SK-N-SH treated with all-trans-retinoic acid at 6 μM for 48 hours (cell line): ENCODE measurements at regions not wholly inside any gene's neighbourhood (a gene's known extent, or its start where the extent isn't known, plus 50 kb on each side); places are given as distances from the start of the nearest gene placed in this dataset.
"Not testable (repeated sequence)": the region's sequence is repeated elsewhere in the genome, so short reads cannot be mapped to it uniquely, and the experiment has no call there.

Source experiments
- ATAC-seq: fragments of 200-7000 bp; cut with Tn5 transposase; 3 replicates; pipeline ENCODE4 v1.9.1; 2020; ENCODE audit warnings: mild to moderate bottlenecking, moderate library complexity
- ARNTL ChIP-seq: fragments of 450-650 bp; formaldehyde crosslinking; IDR thresholded peaks from 2 replicates; pipeline ENCODE4 v1.5.0; 2020; ENCODE audit warnings: low read depth, mild to moderate bottlenecking, moderate library complexity, borderline replicate concordance
- BACH2 ChIP-seq: fragments of 250-450 bp; sonication (Bioruptor Pico); IDR thresholded peaks from 2 replicates; pipeline ENCODE4 v1.9.0; 2021; ENCODE audit warnings: mild to moderate bottlenecking, borderline replicate concordance
- CSDC2 ChIP-seq: fragments of 250-450 bp; sonication (Bioruptor Pico); IDR thresholded peaks from 2 replicates; pipeline ENCODE4 v1.5.0; 2020; ENCODE audit warnings: mild to moderate bottlenecking, moderate library complexity
- CSRNP3 ChIP-seq: fragments of 250-450 bp; sonication (Bioruptor Pico); IDR thresholded peaks from 2 replicates; pipeline ENCODE4 v1.5.1; 2021; ENCODE audit warnings: mild to moderate bottlenecking, moderate library complexity
- GLIS3 ChIP-seq: fragments of 250-450 bp; sonication (Bioruptor Pico); IDR thresholded peaks from 2 replicates; pipeline ENCODE4 v1.5.0; 2020; ENCODE audit warnings: mild to moderate bottlenecking, moderate library complexity
- ISL1 ChIP-seq: fragments of 250-450 bp; sonication (Bioruptor Pico); IDR thresholded peaks from 2 replicates; pipeline ENCODE4 v2.1.2; 2022; ENCODE audit warnings: mild to moderate bottlenecking, moderate library complexity
- OSR1 ChIP-seq: fragments of 250-450 bp; sonication (Bioruptor Pico); IDR thresholded peaks from 2 replicates; pipeline ENCODE4 v1.8.0; 2022; ENCODE audit warnings: moderate library complexity, mild to moderate bottlenecking, inconsistent platforms
- PPARA ChIP-seq: fragments of 250-450 bp; sonication (Bioruptor Pico); IDR thresholded peaks from 2 replicates; pipeline ENCODE4 v1.5.0; 2020; ENCODE audit warnings: mild to moderate bottlenecking, borderline replicate concordance
- RARB ChIP-seq: fragments of 250-450 bp; sonication (Bioruptor Pico); IDR thresholded peaks from 2 replicates; pipeline ENCODE4 v1.8.0; 2021; ENCODE audit warnings: mild to moderate bottlenecking, moderate library complexity
- SNAI2 ChIP-seq: fragments of 250-450 bp; sonication (Bioruptor Pico); IDR thresholded peaks from 2 replicates; pipeline ENCODE4 v1.5.0; 2020; ENCODE audit warnings: mild to moderate bottlenecking, moderate library complexity
- TCF4 ChIP-seq: fragments of 250-450 bp; sonication (Bioruptor Pico); IDR thresholded peaks from 2 replicates; pipeline ENCODE4 v1.8.0; 2021; ENCODE audit warnings: mild to moderate bottlenecking, moderate library complexity, borderline replicate concordance
- TOX ChIP-seq: fragments of 250-450 bp; sonication (Bioruptor Pico); IDR thresholded peaks from 2 replicates; pipeline ENCODE4 v1.8.0; 2021; ENCODE audit warnings: mild to moderate bottlenecking, moderate library complexity, borderline replicate concordance
- TSHZ2 ChIP-seq: fragments of 250-450 bp; sonication (Bioruptor Pico); IDR thresholded peaks from 2 replicates; pipeline ENCODE4 v1.5.0; 2020; ENCODE audit warnings: mild to moderate bottlenecking, moderate library complexity
- ZC3H10 ChIP-seq: fragments of 250-450 bp; sonication (Bioruptor Pico); IDR thresholded peaks from 2 replicates; pipeline ENCODE4 v1.5.1; 2021; ENCODE audit warnings: mild to moderate bottlenecking, moderate library complexity
- ZFP3 ChIP-seq: fragments of 250-450 bp; sonication (Bioruptor Pico); IDR thresholded peaks from 2 replicates; pipeline ENCODE4 v1.5.0; 2020; ENCODE audit warnings: mild to moderate bottlenecking, moderate library complexity
- ZFP30 ChIP-seq: fragments of 450-650 bp; formaldehyde crosslinking; IDR thresholded peaks from 2 replicates; pipeline ENCODE4 v1.5.0; 2022; ENCODE audit warnings: mild to moderate bottlenecking, moderate library complexity
- ZNF70 ChIP-seq: fragments of 450-650 bp; formaldehyde crosslinking; IDR thresholded peaks from 2 replicates; pipeline ENCODE4 v1.5.0; 2020; ENCODE audit warnings: mild to moderate bottlenecking, moderate library complexity
- ZNF8 ChIP-seq: fragments of 450-650 bp; formaldehyde crosslinking; IDR thresholded peaks from 2 replicates; pipeline ENCODE4 v1.5.0; 2020; ENCODE audit warnings: mild to moderate bottlenecking, moderate library complexity
- TF ChIP-seq, protein P1 (sequence below): fragments of 250-450 bp; sonication (Bioruptor Pico); IDR thresholded peaks from 2 replicates; pipeline ENCODE4 v1.5.1; 2020; ENCODE audit warnings: low read depth, mild to moderate bottlenecking, moderate library complexity
- TF ChIP-seq, protein P2 (sequence below): fragments of 250-450 bp; sonication (Bioruptor Pico); IDR thresholded peaks from 2 replicates; pipeline ENCODE4 v1.8.0; 2021; ENCODE audit warnings: low read depth, mild to moderate bottlenecking, moderate library complexity, borderline replicate concordance
- TF ChIP-seq, protein P3 (sequence below): fragments of 250-450 bp; sonication (Bioruptor Pico); IDR thresholded peaks from 2 replicates; pipeline ENCODE4 v1.8.0; 2020; ENCODE audit warnings: mild to moderate bottlenecking, moderate library complexity, borderline replicate concordance

- TF ChIP-seq TOX (CRISPR knock-in tag) (no peak), ZNF8 (CRISPR knock-in tag) (no peak), RARB (CRISPR knock-in tag) (no peak), ZFP30 (CRISPR knock-in tag) (no peak)
Measured at GRCh38 chr3:86410587-86410986, 580.4 kb downstream of the VGLL3 start (continued).

GRCh38 chr3:86389759-86390158, 601.2 kb downstream of the VGLL3 start:
- not testable (repeated sequence) for ATAC-seq

- ATAC-seq: peak; percentile 45; the same call in 1 of the 3 replicates
- TF ChIP-seq TSHZ2 (CRISPR knock-in tag) (no peak), ARNTL (no peak), ZFP3 (no peak), TOX (CRISPR knock-in tag) (no peak), PPARA (CRISPR knock-in tag) (no peak), ZC3H10 (no peak), TCF4 (no peak), ZNF70 (CRISPR knock-in tag) (no peak), GLIS3 (CRISPR knock-in tag) (no peak), BACH2 (CRISPR knock-in tag) (no peak), CSRNP3 (no peak), CSDC2 (no peak), ISL1 (CRISPR knock-in tag) (no peak)
- TF ChIP-seq, protein P1, sequence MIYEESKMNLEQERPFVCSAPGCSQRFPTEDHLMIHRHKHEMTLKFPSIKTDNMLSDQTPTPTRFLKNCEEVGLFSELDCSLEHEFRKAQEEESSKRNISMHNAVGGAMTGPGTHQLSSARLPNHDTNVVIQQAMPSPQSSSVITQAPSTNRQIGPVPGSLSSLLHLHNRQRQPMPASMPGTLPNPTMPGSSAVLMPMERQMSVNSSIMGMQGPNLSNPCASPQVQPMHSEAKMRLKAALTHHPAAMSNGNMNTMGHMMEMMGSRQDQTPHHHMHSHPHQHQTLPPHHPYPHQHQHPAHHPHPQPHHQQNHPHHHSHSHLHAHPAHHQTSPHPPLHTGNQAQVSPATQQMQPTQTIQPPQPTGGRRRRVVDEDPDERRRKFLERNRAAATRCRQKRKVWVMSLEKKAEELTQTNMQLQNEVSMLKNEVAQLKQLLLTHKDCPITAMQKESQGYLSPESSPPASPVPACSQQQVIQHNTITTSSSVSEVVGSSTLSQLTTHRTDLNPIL (CRISPR knock-in tag): no peak
- TF ChIP-seq, protein P2, sequence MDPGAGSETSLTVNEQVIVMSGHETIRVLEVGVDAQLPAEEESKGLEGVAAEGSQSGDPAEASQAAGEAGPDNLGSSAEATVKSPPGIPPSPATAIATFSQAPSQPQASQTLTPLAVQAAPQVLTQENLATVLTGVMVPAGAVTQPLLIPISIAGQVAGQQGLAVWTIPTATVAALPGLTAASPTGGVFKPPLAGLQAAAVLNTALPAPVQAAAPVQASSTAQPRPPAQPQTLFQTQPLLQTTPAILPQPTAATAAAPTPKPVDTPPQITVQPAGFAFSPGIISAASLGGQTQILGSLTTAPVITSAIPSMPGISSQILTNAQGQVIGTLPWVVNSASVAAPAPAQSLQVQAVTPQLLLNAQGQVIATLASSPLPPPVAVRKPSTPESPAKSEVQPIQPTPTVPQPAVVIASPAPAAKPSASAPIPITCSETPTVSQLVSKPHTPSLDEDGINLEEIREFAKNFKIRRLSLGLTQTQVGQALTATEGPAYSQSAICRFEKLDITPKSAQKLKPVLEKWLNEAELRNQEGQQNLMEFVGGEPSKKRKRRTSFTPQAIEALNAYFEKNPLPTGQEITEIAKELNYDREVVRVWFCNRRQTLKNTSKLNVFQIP (CRISPR knock-in tag): no peak
- TF ChIP-seq, protein P3, sequence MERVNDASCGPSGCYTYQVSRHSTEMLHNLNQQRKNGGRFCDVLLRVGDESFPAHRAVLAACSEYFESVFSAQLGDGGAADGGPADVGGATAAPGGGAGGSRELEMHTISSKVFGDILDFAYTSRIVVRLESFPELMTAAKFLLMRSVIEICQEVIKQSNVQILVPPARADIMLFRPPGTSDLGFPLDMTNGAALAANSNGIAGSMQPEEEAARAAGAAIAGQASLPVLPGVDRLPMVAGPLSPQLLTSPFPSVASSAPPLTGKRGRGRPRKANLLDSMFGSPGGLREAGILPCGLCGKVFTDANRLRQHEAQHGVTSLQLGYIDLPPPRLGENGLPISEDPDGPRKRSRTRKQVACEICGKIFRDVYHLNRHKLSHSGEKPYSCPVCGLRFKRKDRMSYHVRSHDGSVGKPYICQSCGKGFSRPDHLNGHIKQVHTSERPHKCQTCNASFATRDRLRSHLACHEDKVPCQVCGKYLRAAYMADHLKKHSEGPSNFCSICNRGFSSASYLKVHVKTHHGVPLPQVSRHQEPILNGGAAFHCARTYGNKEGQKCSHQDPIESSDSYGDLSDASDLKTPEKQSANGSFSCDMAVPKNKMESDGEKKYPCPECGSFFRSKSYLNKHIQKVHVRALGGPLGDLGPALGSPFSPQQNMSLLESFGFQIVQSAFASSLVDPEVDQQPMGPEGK (CRISPR knock-in tag): no peak
Measured at GRCh38 chr3:86388820-86389219, 602.1 kb downstream of the VGLL3 start.

GRCh38 chr3:86382556-86382955, 608.4 kb downstream of the VGLL3 start:
- no peak for ATAC-seq
- TF ChIP-seq RARB (CRISPR knock-in tag): no peak
- TF ChIP-seq PPARA (CRISPR knock-in tag): no peak
- no peak for TF ChIP-seq ZC3H10
- TF ChIP-seq, protein P2 (CRISPR knock-in tag): no peak
- TF ChIP-seq OSR1 (CRISPR knock-in tag): no peak
- TF ChIP-seq BACH2 (CRISPR knock-in tag): no peak
- TF ChIP-seq ZNF8 (CRISPR knock-in tag): no peak
- no peak for TF ChIP-seq SNAI2 (CRISPR knock-in tag)
- TF ChIP-seq, protein P3 (CRISPR knock-in tag): no peak
- TF ChIP-seq, protein P1 (CRISPR knock-in tag): no peak
- TF ChIP-seq CSDC2: no peak
- TF ChIP-seq, all 23 proteins: peak for 0
